Chondrocyte (in vitro differentiated cells): ENCODE measurements at regions not wholly inside any gene's neighbourhood (a gene's known extent, or its start where the extent isn't known, plus 50 kb on each side); places are given as distances from the start of the nearest gene placed in this dataset.
A peak's percentile ranks its signal among the peaks of the same experiment; 100 is the strongest.
"Not testable (repeated sequence)": the region's sequence is repeated elsewhere in the genome, so short reads cannot be mapped to it uniquely, and the experiment has no call there.

Experiments
- DNase-seq: peaks from one replicate; pipeline ENCODE4 v3.0.0; 2021; ENCODE audit warnings: mixed read lengths, low spot score
- H3K27ac Mint-ChIP-seq: one replicate; pipeline ENCODE4 v1.8.0; 2021; ENCODE audit warnings: mild to moderate bottlenecking, moderate library complexity, mixed read lengths; ENCODE audit not compliant: unreplicated experiment
- H3K27me3 Mint-ChIP-seq: 2 replicates; pipeline ENCODE4 v1.8.0; 2021; ENCODE audit warnings: low read depth, mixed read lengths
- H3K36me3 Mint-ChIP-seq: 2 replicates; pipeline ENCODE4 v1.8.0; 2021; ENCODE audit warnings: low read depth, mixed read lengths
- H3K4me1 Mint-ChIP-seq: 2 replicates; pipeline ENCODE4 v1.8.0; 2021; ENCODE audit warnings: low read depth, mild to moderate bottlenecking, mixed read lengths
- H3K4me3 Mint-ChIP-seq: one replicate; pipeline ENCODE4 v1.8.0; 2021; ENCODE audit warnings: mild to moderate bottlenecking, moderate library complexity, mixed read lengths; ENCODE audit not compliant: unreplicated experiment
- H3K9me3 Mint-ChIP-seq: 2 replicates; pipeline ENCODE4 v1.8.0; 2021; ENCODE audit warnings: low read depth, mixed read lengths
- TF ChIP-seq, protein P1 (sequence below): fragments of 200-600 bp; sonication (generic); IDR thresholded peaks from 2 replicates; pipeline ENCODE4 v1.5.0; 2021; ENCODE audit warnings: antibody characterized with exemption, mild to moderate bottlenecking, moderate library complexity

GRCh38 chr6:144561455-144562043, 276.4 kb downstream of the UTRN start:
- TF ChIP-seq, protein P1, sequence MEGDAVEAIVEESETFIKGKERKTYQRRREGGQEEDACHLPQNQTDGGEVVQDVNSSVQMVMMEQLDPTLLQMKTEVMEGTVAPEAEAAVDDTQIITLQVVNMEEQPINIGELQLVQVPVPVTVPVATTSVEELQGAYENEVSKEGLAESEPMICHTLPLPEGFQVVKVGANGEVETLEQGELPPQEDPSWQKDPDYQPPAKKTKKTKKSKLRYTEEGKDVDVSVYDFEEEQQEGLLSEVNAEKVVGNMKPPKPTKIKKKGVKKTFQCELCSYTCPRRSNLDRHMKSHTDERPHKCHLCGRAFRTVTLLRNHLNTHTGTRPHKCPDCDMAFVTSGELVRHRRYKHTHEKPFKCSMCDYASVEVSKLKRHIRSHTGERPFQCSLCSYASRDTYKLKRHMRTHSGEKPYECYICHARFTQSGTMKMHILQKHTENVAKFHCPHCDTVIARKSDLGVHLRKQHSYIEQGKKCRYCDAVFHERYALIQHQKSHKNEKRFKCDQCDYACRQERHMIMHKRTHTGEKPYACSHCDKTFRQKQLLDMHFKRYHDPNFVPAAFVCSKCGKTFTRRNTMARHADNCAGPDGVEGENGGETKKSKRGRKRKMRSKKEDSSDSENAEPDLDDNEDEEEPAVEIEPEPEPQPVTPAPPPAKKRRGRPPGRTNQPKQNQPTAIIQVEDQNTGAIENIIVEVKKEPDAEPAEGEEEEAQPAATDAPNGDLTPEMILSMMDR: no peak
- Mint-ChIP-seq H3K9me3 (no peaks in the 10 kb centered on the region), H3K27me3 (no peaks in the 10 kb centered on the region), H3K36me3 (peaks cover 6% of the 10 kb centered on the region), H3K27ac (no peak overlapping the region), H3K4me3 (no peak overlapping the region), H3K4me1 (peaks cover 10% of the 10 kb centered on the region)
- DNase-seq: no peak

- TF ChIP-seq, protein P1: no peak
- Mint-ChIP-seq H3K4me3 (no peak overlapping the region), H3K27ac (no peak overlapping the region), H3K27me3 (no peaks in the 10 kb centered on the region), H3K36me3 (peaks cover 4% of the 10 kb centered on the region), H3K9me3 (no peaks in the 10 kb centered on the region), H3K4me1 (peaks cover 10% of the 10 kb centered on the region)
- DNase-seq: no peak
Observed at GRCh38 chr6:144564202-144564601, 279.1 kb downstream of the UTRN start.

- DNase-seq: no peak
- H3K4me3 Mint-ChIP-seq: no peak overlapping the region
- H3K36me3 Mint-ChIP-seq: peaks cover 10% of the 10 kb centered on the region
- no peaks in the 10 kb centered on the region for H3K27me3 Mint-ChIP-seq
- no peak overlapping the region for H3K27ac Mint-ChIP-seq
- TF ChIP-seq, protein P1: no peak
- no peaks in the 10 kb centered on the region for H3K9me3 Mint-ChIP-seq
- H3K4me1 Mint-ChIP-seq: no peaks in the 10 kb centered on the region
Observed at GRCh38 chr6:144566868-144567615, 281.9 kb downstream of the UTRN start.

DNA sequence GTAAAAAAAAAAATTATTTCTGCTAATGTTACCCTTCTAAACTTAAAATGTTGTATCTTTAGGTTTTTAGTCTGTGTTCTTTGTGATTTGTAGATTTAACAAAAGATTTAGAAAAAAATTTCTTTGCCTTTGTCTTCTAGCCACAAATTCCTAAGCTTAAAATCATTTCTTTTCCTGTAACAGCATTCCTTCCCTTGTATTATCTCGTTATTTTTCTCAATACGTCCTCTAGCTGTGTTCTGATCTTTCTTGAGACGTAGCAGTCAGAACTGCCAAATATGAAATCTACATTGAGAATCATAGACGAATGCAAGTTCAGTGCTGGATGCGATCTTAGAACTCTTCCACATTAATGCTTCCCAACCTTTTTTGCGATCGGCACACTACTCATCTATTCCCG, 283.1 kb downstream of the UTRN start:
- no peak overlapping the region for H3K4me3 Mint-ChIP-seq
- no peaks in the 10 kb centered on the region for H3K4me1 Mint-ChIP-seq
- no peak overlapping the region for H3K27ac Mint-ChIP-seq
- H3K9me3 Mint-ChIP-seq: no peaks in the 10 kb centered on the region
- DNase-seq: no peak
- TF ChIP-seq, protein P1: no peak
- H3K27me3 Mint-ChIP-seq: no peaks in the 10 kb centered on the region
- H3K36me3 Mint-ChIP-seq: peaks cover 9% of the 10 kb centered on the region

DNA sequence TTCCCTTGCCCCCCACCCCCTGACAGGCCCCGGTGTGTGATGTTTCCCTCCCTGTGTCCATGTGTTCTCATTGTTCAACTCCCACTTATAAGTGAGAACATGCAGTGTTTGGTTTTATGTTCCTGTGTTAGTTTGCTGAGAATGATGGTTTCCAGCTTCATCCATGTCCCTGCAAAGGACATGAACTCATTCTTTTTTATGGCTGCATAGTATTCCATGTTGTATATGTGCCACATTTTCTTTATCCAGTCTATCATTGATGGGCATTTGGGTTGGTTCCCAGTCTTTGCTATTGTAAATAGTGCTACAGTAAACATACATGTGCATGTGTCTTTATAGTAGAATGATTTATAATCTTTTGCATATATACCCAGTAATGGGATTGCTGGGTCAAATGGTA, 287.4 kb downstream of the UTRN start:
- not testable (repeated sequence) for H3K4me1 Mint-ChIP-seq, H3K27ac Mint-ChIP-seq, H3K27me3 Mint-ChIP-seq, DNase-seq, H3K4me3 Mint-ChIP-seq, H3K9me3 Mint-ChIP-seq
- H3K36me3 Mint-ChIP-seq: peaks cover 12% of the 10 kb centered on the region

- no peaks in the 10 kb centered on the region for H3K4me1 Mint-ChIP-seq
- H3K4me3 Mint-ChIP-seq: no peak overlapping the region
- H3K27ac Mint-ChIP-seq: peak overlapping the region; percentile 63
- TF ChIP-seq, protein P1: no peak
- H3K9me3 Mint-ChIP-seq: no peaks in the 10 kb centered on the region
- peaks cover 18% of the 10 kb centered on the region for H3K36me3 Mint-ChIP-seq
- no peak for DNase-seq
- no peaks in the 10 kb centered on the region for H3K27me3 Mint-ChIP-seq
Observed at GRCh38 chr6:144574796-144575195, 289.7 kb downstream of the UTRN start.
